Activated CD4-positive, alpha-beta T cell treated with anti-CD3 and anti-CD28 coated beads, Interleukin-2, amount 10 ng/mL, durations not matched to agents 7 days and 5 days (primary cell): ENCODE measurements at regions not wholly inside any gene's neighbourhood (a gene's known extent, or its start where the extent isn't known, plus 50 kb on each side); places are given as distances from the start of the nearest gene placed in this dataset.

Experiments
- CTCF ChIA-PET: fragments of 350-600 bp; sonication (Branson Sonifier 250); formaldehyde crosslinking; loops from one replicate; lab custom pipeline; 2021; ENCODE audit warnings: antibody characterized with exemption; lab: Charles Lee
- POLR2A ChIA-PET: fragments of 350-600 bp; sonication (Branson Sonifier 250); formaldehyde crosslinking; loops from one replicate; lab custom pipeline; 2021; ENCODE audit warnings: antibody characterized with exemption; lab: Charles Lee
- DNase-seq: peaks from one replicate; pipeline ENCODE4 v3.0.0-alpha.2; 2020
- H3K27ac Mint-ChIP-seq: one replicate; pipeline ENCODE4 v1.8.0; 2021; ENCODE audit warnings: mild to moderate bottlenecking, moderate library complexity, mixed read lengths
- H3K27me3 Mint-ChIP-seq: one replicate; pipeline ENCODE4 v1.8.0; 2021; ENCODE audit warnings: mixed read lengths
- H3K36me3 Mint-ChIP-seq: one replicate; pipeline ENCODE4 v1.8.0; 2021; ENCODE audit warnings: low read depth, mixed read lengths
- H3K4me1 Mint-ChIP-seq: one replicate; pipeline ENCODE4 v1.8.0; 2021; ENCODE audit warnings: mixed read lengths
- H3K4me3 Mint-ChIP-seq: one replicate; pipeline ENCODE4 v1.8.0; 2021; ENCODE audit warnings: mild to moderate bottlenecking, moderate library complexity, mixed read lengths
- H3K9me3 Mint-ChIP-seq: one replicate; pipeline ENCODE4 v1.8.0; 2021; ENCODE audit warnings: mixed read lengths

DNA sequence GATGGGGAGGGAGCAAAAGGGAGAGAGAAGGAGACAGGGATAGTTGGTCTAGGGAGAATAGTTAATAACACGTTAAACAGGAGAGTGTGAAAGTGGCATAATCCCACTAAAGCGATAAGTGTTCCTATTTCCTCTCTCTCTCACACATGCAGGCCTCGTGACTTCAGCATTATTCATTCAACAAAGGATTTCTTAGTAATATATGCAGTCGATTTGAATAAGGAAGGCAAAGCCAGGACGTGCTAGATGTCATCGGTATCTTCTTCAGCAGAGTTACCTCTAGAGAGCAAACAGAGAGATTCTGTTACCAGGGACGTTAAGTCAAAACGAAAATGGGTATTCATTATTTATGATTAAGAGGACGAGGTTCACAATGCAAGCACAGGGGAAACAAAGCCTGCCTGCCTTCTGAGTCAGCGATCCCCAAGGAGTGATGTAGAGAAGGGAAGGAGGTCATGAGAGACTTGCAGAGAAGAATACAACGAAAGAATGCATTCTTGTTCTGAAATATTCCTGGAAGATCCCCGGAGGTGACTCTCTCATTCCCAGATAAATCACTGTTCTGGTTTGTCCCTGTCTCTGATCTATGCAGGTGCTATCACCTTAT lies 1048.4 kb downstream of the NLGN4X start:
- no peak for DNase-seq
- ChIA-PET CTCF (no interaction called here), POLR2A (no interaction called here)
- H3K36me3 Mint-ChIP-seq: no peaks in the 10 kb centered on the region
- no peaks in the 10 kb centered on the region for H3K27me3 Mint-ChIP-seq
- no peak overlapping the region for H3K27ac Mint-ChIP-seq
- H3K4me1 Mint-ChIP-seq: no peaks in the 10 kb centered on the region
- no peak overlapping the region for H3K4me3 Mint-ChIP-seq
- H3K9me3 Mint-ChIP-seq: no peaks in the 10 kb centered on the region

DNA sequence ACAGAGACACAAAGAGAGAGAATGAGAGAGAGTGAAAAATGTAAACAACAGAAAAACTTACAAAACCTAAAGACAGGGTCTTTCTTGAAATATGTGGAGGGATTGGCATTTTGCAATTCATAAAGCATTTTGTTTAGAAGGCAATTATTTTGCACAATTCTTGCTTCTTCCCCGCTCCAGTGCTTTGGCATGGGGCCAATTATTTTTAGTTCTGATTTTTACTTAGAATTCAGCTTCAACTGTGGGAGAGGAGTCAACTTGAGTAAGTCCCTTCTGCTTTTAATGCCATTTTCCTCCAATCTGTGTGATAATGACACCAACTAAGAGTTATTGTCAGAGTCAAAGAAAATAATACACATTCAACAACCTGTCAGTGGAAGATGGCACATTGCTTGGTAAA lies 1051.9 kb downstream of the NLGN4X start:
- H3K36me3 Mint-ChIP-seq: no peaks in the 10 kb centered on the region
- H3K4me1 Mint-ChIP-seq: no peaks in the 10 kb centered on the region
- CTCF ChIA-PET: no interaction called here
- no peak for DNase-seq
- no peak overlapping the region for H3K27ac Mint-ChIP-seq
- H3K27me3 Mint-ChIP-seq: no peaks in the 10 kb centered on the region
- no peaks in the 10 kb centered on the region for H3K9me3 Mint-ChIP-seq
- no peak overlapping the region for H3K4me3 Mint-ChIP-seq
- POLR2A ChIA-PET: no interaction called here

DNA sequence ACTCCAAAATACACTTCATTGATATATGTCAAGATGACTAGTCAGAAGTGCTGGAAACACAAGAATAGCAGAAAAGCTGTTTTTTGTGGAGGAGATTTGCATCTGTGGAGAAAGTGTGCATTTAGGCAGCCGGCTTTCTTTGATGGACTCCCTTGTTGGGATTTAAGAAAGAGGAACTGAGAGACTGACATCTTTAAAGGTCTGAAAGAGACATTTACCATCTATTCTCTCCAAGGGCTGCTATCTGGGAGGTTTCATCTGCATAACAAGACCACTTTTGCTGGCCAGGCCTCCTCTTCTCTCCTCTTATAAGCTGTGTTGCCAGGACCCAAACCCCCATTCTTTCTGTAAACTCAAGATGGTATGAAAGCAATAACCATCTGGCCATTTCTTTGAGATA lies 1065.0 kb downstream of the NLGN4X start:
- no peaks in the 10 kb centered on the region for H3K36me3 Mint-ChIP-seq
- ChIA-PET CTCF (no interaction called here), POLR2A (no interaction called here)
- H3K4me3 Mint-ChIP-seq: no peak overlapping the region
- H3K27me3 Mint-ChIP-seq: no peaks in the 10 kb centered on the region
- no peaks in the 10 kb centered on the region for H3K4me1 Mint-ChIP-seq
- H3K27ac Mint-ChIP-seq: no peak overlapping the region
- H3K9me3 Mint-ChIP-seq: no peaks in the 10 kb centered on the region
- DNase-seq: no peak

DNA sequence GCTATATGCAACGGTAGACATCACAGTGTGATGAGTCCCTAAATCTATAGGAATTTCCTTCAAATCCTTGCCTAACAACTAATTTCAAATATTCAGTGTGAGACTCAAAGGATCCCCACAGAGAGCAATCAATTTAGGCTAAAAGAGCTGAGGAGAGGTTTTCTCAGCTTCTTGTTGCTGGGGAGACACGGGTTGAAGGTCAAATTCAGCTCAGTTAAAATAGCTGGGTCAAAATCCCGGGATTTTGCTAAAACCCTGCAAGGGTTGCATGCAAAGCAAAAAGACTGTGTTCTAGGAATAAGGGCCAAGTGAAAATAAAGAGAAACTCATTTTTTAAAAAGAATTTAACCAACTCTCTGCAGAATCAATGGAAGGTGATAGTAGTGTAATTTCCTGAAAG lies 1073.4 kb downstream of the NLGN4X start:
- DNase-seq: no peak
- Mint-ChIP-seq H3K4me1 (no peaks in the 10 kb centered on the region), H3K36me3 (no peaks in the 10 kb centered on the region), H3K4me3 (no peak overlapping the region), H3K27ac (no peak overlapping the region), H3K27me3 (no peaks in the 10 kb centered on the region), H3K9me3 (no peaks in the 10 kb centered on the region)
- ChIA-PET CTCF (no interaction called here), POLR2A (no interaction called here)

DNA sequence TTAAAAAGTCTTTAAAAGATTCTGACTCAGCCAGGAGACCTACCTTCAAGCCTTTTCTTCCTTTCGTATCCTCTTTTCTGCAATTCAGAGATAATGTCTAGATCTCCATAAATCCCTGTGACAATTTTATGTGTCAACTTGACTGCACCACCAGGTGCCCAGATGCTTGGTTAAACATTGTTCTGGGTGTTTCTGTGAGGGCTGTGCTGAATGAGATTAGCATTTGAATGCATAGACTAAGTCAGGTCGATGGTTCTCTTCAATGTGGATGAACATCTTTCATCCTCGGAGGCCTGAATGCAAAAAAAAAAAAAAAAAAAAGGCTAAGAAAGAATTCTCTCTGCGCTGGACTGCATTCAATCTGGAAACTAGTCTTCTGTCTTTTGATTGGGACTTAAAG lies 1082.7 kb downstream of the NLGN4X start:
- Mint-ChIP-seq H3K4me1 (no peaks in the 10 kb centered on the region), H3K4me3 (no peak overlapping the region), H3K9me3 (no peaks in the 10 kb centered on the region), H3K27me3 (no peaks in the 10 kb centered on the region), H3K27ac (no peak overlapping the region), H3K36me3 (no peaks in the 10 kb centered on the region)
- POLR2A ChIA-PET: no interaction called here
- CTCF ChIA-PET: no interaction called here
- DNase-seq: no peak

DNA sequence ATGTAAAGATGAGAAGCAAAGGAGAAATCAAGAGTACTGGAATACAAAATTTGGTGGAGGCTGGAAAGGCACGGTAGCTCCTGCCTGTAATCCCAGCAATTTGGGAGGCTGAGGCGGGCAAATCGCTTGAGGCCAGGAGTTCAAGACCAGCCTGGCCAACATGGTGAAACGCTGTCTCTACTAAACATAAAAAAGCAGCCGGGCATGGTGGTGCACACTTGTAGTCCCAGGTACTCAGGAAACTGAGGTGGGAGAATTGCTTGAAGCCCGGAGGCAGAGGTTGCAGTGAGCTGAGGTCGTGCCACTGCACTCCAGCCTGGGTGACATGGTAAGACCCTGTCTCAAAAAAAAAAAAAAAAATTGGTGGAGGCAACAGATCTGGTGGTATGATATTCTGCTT lies 1086.0 kb downstream of the NLGN4X start:
- Mint-ChIP-seq H3K4me1 (no peaks in the 10 kb centered on the region), H3K27ac (no peak overlapping the region), H3K27me3 (no peaks in the 10 kb centered on the region), H3K9me3 (no peaks in the 10 kb centered on the region), H3K36me3 (no peaks in the 10 kb centered on the region), H3K4me3 (no peak overlapping the region)
- no peak for DNase-seq
- CTCF ChIA-PET: no interaction called here
- POLR2A ChIA-PET: no interaction called here

DNA sequence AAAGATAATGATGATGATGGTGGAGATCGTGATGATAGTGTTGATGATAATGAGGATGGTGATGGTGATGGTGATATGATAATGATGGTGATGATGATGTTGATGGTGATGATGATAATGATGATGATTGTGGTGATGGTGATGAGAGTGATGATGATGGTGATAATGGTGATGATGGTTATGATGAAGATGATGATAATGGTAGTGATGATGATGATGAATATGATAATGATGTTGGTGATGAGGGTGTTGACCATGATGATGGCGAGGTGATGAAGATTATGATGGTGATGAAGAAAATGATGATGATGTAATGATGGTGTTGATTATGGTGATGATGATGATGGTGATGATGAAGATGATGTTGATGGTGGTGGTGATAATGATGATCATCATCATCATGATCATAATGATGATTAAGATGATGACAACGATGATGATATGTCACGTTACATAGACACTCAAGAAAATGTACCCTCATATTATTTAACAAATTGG lies 1106.4 kb downstream of the NLGN4X start:
- H3K27ac Mint-ChIP-seq: no peak overlapping the region
- H3K9me3 Mint-ChIP-seq: no peaks in the 10 kb centered on the region
- H3K4me3 Mint-ChIP-seq: no peak overlapping the region
- ChIA-PET POLR2A (no interaction called here), CTCF (no interaction called here)
- DNase-seq: no peak
- H3K36me3 Mint-ChIP-seq: no peaks in the 10 kb centered on the region
- no peaks in the 10 kb centered on the region for H3K27me3 Mint-ChIP-seq
- H3K4me1 Mint-ChIP-seq: no peaks in the 10 kb centered on the region

DNA sequence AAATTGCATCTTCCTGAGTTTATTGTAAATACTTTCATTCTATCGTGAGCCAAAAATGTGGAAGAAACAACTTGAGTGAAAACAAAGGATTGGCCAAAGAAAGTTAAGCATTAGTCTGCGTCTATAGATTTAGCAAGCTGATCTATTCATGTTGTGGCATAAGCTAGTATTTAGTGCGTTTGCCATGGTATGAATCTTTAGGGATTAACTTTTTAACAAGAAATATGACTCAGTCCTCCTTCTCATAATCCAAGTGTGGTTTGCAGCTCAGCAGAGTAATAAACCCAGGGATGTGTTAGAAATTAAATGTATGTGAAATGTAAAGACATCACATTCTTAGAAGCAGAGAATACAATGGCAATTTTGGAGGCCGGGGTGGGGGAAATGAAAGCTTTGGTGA lies 1110.9 kb downstream of the NLGN4X start:
- H3K9me3 Mint-ChIP-seq: no peaks in the 10 kb centered on the region
- H3K36me3 Mint-ChIP-seq: no peaks in the 10 kb centered on the region
- no peaks in the 10 kb centered on the region for H3K27me3 Mint-ChIP-seq
- no peak for DNase-seq
- H3K4me1 Mint-ChIP-seq: no peaks in the 10 kb centered on the region
- H3K4me3 Mint-ChIP-seq: no peak overlapping the region
- H3K27ac Mint-ChIP-seq: no peak overlapping the region
- CTCF ChIA-PET: no interaction called here
- POLR2A ChIA-PET: no interaction called here

DNA sequence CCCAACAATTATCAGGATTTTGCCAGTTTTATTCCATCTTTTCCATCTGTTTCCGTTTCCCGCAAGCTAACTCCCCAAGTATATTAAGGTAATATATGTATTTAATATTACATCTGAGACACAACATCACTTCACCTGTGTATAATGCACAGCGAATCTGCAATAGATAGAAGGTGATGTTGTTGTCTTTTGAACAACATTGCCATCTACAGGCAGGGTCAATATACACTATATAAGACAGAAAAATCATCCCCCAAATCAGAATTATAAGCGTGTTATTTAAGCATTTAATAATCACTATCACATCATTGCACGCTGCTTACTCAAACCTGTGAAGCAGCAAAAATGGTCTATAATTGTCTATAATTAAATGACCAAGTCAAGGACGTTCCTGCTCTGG lies 1115.5 kb downstream of the NLGN4X start:
- no peaks in the 10 kb centered on the region for H3K9me3 Mint-ChIP-seq
- no peak for DNase-seq
- H3K4me3 Mint-ChIP-seq: no peak overlapping the region
- ChIA-PET CTCF (no interaction called here), POLR2A (no interaction called here)
- H3K27me3 Mint-ChIP-seq: no peaks in the 10 kb centered on the region
- H3K4me1 Mint-ChIP-seq: no peaks in the 10 kb centered on the region
- H3K36me3 Mint-ChIP-seq: no peaks in the 10 kb centered on the region
- no peak overlapping the region for H3K27ac Mint-ChIP-seq

DNA sequence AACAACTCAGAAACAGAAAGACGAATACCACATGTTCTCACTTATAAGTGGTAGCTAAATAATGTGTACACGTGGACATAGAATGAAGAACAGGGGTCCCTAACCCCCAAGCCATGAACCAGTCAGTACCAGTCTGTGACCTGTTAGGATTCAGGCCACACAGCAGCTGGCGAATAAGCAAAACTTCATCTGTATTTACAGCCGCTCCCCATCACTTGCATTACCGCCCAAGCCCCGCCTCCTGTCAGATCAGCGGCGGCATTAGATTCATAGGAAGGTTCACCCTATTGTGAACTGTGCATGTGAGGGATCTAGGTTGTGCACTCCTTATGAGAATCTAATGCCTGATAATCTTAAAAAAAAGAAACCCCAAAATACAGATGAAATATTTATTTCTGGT lies 1128.7 kb downstream of the NLGN4X start:
- H3K36me3 Mint-ChIP-seq: no peaks in the 10 kb centered on the region
- H3K27me3 Mint-ChIP-seq: no peaks in the 10 kb centered on the region
- H3K9me3 Mint-ChIP-seq: no peaks in the 10 kb centered on the region
- no peaks in the 10 kb centered on the region for H3K4me1 Mint-ChIP-seq
- H3K4me3 Mint-ChIP-seq: no peak overlapping the region
- ChIA-PET POLR2A (no interaction called here), CTCF (no interaction called here)
- H3K27ac Mint-ChIP-seq: no peak overlapping the region
- no peak for DNase-seq

DNA sequence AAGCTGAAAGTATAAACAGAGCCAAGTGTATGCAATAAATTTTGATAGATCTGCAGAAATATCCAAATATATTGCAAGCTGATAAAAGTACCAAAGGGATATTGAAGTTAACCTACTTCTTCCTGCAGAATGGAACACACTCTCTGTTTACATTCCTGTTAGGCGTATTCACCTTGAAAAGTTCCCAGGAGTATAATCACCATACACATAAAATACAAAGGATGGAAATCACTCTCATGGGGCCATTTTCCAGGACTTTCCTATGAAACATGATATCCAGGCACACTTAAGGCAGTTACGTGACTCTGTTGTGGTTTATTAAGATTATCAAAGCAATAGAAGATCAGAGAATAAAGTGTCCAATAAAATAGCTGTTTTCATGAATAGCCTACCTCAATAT lies 1142.3 kb downstream of the NLGN4X start:
- CTCF ChIA-PET: no interaction called here
- H3K4me1 Mint-ChIP-seq: no peaks in the 10 kb centered on the region
- no peak overlapping the region for H3K27ac Mint-ChIP-seq
- H3K4me3 Mint-ChIP-seq: no peak overlapping the region
- POLR2A ChIA-PET: no interaction called here
- DNase-seq: no peak
- H3K27me3 Mint-ChIP-seq: no peaks in the 10 kb centered on the region
- no peaks in the 10 kb centered on the region for H3K36me3 Mint-ChIP-seq
- H3K9me3 Mint-ChIP-seq: no peaks in the 10 kb centered on the region

DNA sequence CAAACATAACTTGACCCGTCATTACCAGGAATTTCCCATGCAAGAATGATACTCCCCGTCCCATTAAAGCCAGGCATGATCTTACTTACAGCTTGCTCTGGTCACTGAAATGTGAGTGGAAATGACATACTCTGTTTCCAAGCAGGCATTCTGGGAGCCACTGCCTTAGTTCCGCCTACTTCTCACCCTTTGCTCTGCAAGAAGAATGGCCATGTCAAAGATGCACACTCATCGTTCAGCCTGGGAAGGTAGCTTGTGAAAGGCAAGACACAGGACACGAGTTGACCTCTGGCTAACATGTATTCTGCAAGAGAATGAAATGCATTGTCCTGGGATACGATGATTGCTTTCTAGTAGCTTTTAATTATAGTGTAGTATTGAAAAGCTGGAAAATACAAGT lies 1144.4 kb downstream of the NLGN4X start:
- CTCF ChIA-PET: no interaction called here
- H3K9me3 Mint-ChIP-seq: no peaks in the 10 kb centered on the region
- H3K27me3 Mint-ChIP-seq: no peaks in the 10 kb centered on the region

DNA sequence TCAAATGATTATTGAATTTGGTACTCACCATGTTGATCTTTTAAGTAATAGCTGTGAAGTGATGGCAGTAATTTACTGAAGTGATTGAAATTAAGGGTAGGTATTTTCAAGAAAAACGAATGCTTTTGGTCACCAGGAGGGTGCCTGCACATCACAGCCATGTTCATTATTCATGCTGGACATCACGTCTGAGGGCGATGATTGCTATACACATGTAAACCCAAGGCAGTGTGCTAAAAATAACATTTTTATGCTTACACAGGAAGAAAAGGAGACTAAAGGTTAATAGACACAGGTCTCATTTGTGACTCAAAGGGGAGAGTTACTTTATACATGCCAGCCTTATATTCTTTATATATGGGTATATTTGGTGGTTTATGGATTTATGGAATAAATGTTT lies 1146.0 kb downstream of the NLGN4X start:
- no peaks in the 10 kb centered on the region for H3K4me1 Mint-ChIP-seq
- CTCF ChIA-PET: no interaction called here
- H3K9me3 Mint-ChIP-seq: no peaks in the 10 kb centered on the region

More for the DNA sequence above, 1144.4 kb downstream of the NLGN4X start:
- Mint-ChIP-seq H3K4me3 (no peak overlapping the region), H3K27ac (no peak overlapping the region), H3K36me3 (no peaks in the 10 kb centered on the region), H3K4me1 (no peaks in the 10 kb centered on the region)
- DNase-seq: no peak
- POLR2A ChIA-PET: no interaction called here

DNA sequence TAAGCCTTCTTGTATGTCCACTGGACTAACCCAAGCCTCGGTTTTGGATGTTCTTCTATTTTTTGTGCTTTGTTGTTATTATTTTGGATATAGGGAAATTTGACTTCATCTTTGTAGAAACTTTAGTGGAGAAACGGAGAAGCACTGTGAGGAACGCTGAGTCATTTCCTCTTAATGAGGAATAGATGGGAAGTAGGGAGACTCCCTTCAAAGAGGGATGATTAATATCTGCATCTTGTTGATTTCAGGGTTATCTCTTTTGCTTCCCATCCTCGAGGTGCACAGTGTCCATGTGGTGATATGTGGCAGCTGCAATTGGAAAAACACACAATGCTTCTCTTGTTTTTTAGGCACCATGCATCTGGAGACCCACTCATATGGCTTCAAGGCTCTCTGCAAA lies 1147.9 kb downstream of the NLGN4X start:
- no peak overlapping the region for H3K27ac Mint-ChIP-seq
- no peak overlapping the region for H3K4me3 Mint-ChIP-seq
- no peaks in the 10 kb centered on the region for H3K4me1 Mint-ChIP-seq
- ChIA-PET CTCF (no interaction called here), POLR2A (no interaction called here)
- DNase-seq: no peak
- no peaks in the 10 kb centered on the region for H3K36me3 Mint-ChIP-seq
- no peaks in the 10 kb centered on the region for H3K9me3 Mint-ChIP-seq
- no peaks in the 10 kb centered on the region for H3K27me3 Mint-ChIP-seq

More for the DNA sequence above, 1146.0 kb downstream of the NLGN4X start:
- H3K27me3 Mint-ChIP-seq: no peaks in the 10 kb centered on the region
- no peaks in the 10 kb centered on the region for H3K36me3 Mint-ChIP-seq
- H3K27ac Mint-ChIP-seq: no peak overlapping the region
- no peak overlapping the region for H3K4me3 Mint-ChIP-seq
- no peak for DNase-seq
- POLR2A ChIA-PET: no interaction called here
